Muscle of back (tissue), 3 donors: ENCODE measurements at regions not wholly inside any gene's neighbourhood (a gene's known extent, or its start where the extent isn't known, plus 50 kb on each side); places are given as distances from the start of the nearest gene placed in this dataset.

Source experiments
- DNase-seq, 3 donors: peaks; one replicate each; pipeline versions ENCODE4 v3.0.0 to v3.0.0-alpha.2; 2013

GRCh38 chr20:34163307-34163706, 51.3 kb upstream of the EIF2S2 start:
- DNase-seq = peak in 2 of 3 donors; percentile 45 to 74

- peak in 1 of 3 donors; percentile 22 for DNase-seq
These were observed 52.4 kb upstream of the EIF2S2 start for GRCh38 chr20:34164381-34164984.

- peak in 1 of 3 donors; percentile 36 for DNase-seq
These were observed 53.1 kb upstream of the EIF2S2 start for GRCh38 chr20:34165018-34165619.

- DNase-seq = no peak
These were observed 59.6 kb upstream of the EIF2S2 start for GRCh38 chr20:34171640-34172039.

DNA sequence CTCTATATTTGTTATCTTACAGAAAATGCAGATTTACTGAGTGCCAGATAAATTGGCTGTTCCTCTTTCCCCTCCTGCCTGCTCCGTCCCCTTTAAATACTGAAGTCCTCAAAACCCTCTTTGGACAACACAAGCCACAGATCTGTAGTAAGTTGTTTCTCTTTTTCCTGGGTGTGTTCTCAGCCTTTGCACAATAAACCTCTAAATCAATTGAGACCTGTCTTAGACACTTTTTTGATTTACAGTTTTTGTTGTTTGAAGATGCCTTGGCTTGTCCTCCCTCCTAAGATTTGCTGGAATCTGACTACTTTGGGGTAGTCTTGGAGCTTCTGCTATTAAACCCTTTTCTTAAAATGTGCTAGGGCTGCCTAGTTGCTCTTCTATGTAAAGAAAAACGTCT, 60.9 kb upstream of the EIF2S2 start:
- DNase-seq = no peak

GRCh38 chr20:34175079-34175478, 63.0 kb upstream of the EIF2S2 start:
- no peak for DNase-seq

- DNase-seq = no peak
These were observed 63.8 kb upstream of the EIF2S2 start for GRCh38 chr20:34175879-34176278.

GRCh38 chr20:34177052-34177451, 64.2 kb upstream of the ASIP start:
- no peak for DNase-seq

- no peak for DNase-seq
These were observed 61.4 kb upstream of the ASIP start for GRCh38 chr20:34179637-34180360.

DNA sequence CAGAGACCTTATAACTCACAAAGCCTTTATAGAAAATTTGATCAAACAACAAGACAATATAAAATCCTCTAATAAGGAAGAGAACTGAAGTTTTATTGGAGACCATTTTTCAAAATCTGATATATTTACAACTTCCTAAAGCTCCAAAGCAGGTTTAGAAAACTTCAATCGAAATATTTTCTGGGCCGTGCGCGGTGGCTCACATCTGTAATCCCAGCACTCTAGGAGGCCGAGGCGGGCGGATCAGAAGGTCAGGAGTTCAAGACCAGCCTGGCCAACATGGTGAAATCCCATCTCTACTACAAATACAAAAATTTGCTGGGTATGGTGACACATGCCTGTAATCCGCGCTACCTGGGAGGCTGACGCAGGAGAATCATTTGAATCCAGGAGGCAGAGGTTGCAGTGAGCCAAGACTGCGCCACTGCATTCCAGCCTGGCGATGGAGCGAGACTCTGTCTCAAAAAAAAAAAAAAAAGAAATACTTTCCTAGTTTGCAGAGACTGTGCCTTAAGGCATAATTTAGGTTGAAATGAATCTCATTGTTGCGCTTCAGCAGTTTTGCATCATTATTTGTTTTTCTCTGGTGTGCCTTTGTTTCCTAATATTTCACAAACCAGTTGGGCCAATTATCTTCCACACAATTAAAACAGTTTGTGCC, 60.6 kb upstream of the ASIP start:
- no peak for DNase-seq

DNA sequence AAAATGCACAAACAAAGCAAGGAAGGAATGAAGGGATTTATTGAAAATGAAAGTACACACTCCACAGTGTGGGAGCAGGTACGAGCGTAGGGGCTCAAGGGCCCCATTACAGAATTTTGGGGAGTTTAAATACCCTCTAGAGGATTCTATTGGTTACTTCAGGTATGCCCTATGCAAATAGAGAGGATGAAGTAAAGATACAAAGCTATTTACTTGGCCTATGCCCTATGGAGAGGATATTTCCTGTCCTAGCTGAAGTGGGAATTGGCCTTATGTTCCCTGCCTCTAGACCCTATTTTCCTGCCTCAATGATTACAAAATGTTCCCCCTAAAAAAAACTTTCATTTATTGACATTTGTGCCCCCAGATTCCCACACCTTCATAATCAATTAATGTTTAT, 59.7 kb upstream of the ASIP start:
- DNase-seq = no peak

DNA sequence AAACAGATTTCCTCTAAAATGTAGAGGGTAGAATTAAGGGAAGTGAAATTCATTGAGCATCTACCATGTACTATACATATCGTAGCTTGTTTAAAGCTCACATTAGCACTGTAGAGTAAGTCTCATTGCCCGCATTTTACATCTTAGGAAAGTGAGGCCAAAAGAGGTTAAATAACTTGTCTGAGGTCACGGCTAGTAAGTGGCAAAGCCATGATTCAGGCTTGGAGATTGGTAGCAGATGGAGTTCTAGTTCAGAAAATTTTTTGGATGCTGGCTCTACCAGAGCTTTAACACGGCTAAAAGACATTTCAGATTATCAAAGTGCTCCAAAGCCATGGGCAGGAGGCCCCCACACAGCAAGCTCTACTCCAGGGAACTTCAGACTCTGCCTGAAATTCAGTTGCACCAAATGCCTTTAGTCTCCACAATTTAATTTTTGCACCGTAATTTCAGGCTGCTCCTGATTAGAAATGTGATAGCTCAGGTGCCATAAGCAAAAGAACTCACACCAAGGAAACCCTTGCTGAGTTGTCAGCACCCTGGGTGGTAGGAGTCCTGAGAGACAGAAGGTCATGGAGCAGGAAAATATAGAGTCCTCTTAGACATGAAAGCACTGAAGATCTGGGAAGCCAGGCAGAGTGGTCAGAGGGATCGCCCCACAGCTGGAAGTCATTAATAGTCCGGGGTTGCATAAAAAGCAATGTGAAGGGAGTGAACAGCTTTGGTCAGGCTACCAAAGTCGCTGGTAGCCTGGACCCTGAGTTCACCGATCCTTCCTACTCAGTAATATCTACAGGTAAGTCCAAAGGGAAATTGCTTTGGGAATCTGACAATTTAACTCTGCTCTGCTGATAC, 55.2 kb upstream of the ASIP start:
- peak in 2 of 3 donors; percentile 25 to 52 for DNase-seq

DNA sequence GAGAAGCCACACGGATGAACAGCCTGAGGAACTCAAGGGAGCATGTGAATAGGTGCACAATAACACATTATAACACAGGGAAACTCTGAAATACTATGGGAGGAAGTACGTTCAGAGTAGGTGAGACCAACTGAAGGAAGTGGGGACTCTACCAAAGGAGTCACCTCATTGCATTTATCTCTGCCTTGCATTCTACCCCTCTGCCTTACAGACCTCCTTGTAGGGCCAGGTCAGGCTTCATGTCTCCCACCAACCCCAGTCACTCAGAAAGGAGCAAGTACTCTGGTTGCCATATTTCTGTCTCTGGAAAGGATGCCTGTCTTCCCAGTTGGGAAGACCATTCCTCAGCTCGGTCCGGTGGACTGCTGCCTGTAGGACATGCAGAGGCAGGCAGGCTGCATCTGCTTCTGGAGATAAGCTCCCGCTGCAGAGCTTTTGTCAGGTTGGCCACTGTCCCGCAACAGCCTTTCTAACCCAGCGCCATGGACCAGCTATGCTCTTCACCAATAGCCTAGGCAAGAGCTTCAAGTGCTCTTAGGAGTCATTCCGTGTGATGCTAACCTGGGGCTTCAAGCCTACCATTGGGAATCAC, 51.6 kb upstream of the ASIP start:
- no peak for DNase-seq

DNA sequence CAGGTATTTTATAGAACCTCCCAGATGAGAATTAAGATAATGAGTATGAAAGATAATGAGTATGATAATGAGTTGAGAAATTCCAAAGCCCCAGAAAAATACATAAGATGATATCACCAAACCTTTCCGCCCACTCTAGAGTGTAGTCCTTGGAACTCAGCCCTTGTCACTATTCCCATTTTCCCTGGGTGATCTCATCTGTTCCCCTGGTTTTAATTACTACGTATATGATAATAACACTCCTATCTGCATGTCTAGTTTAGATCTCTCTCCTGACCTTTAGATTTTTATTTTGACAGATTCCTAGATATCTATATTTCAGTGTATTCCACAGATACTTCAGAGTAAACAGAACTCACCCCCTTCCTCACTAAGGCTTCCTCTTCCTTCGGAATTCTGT, 51.0 kb upstream of the ASIP start:
- no peak for DNase-seq

DNA sequence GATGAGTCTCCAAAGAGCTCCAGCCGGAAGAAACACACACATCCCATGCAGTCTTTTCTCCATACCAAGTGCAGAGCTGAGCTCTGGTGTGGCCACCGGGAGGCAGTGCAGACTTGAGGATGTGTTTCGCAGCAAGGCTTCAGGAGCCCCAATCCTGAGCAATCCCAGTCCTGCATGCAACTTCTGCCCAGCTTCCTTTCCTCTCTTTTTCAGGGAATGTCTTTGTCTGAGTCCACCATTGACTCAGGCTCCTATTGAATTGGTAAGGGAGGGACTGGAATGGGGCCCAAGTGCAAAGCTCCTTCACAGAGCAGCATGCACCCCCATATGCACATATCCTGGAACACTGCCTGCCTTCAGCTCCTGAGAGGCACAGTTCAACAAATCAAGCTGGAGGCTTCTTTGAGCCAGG, 50.5 kb upstream of the ASIP start:
- peak; percentile 68 to 89 (median 78) for DNase-seq
